CD4-positive, alpha-beta memory T cell (primary cell): ENCODE measurements at regions not wholly inside any gene's neighbourhood (a gene's known extent, or its start where the extent isn't known, plus 50 kb on each side); places are given as distances from the start of the nearest gene placed in this dataset.
"Not testable (repeated sequence)": the region's sequence is repeated elsewhere in the genome, so short reads cannot be mapped to it uniquely, and the experiment has no call there.

Experiments used
- CTCF ChIA-PET: fragments of 350-600 bp; sonication (Branson Sonifier 250); formaldehyde crosslinking; loops from one replicate; lab custom pipeline; 2021; ENCODE audit warnings: inconsistent platforms; ENCODE audit not compliant: partially characterized antibody; lab: Charles Lee
- POLR2A ChIA-PET: fragments of 350-600 bp; sonication (Branson Sonifier 250); formaldehyde crosslinking; loops from one replicate; lab custom pipeline; 2021; ENCODE audit not compliant: partially characterized antibody; lab: Charles Lee
- DNase-seq, 5 donors: peaks; one replicate each; pipeline versions ENCODE4 v3.0.0 to v3.0.0-alpha.2; 2020 to 2022; ENCODE audit warnings: mixed read lengths in 1 of 5
- H3K27ac ChIP-seq: one replicate; pipeline ENCODE4 v1.7.0; 2013; ENCODE audit warnings: low read depth, low read length
- H3K27me3 ChIP-seq: 2 replicates; pipeline ENCODE4 v1.7.0; 2013; ENCODE audit warnings: mild to moderate bottlenecking, low read length, moderate library complexity; ENCODE audit not compliant: insufficient read depth
- H3K36me3 ChIP-seq: 2 replicates; pipeline ENCODE4 v1.7.0; 2013; ENCODE audit warnings: mild to moderate bottlenecking, low read length, moderate library complexity; ENCODE audit not compliant: insufficient read depth
- H3K4me1 ChIP-seq: 2 replicates; pipeline ENCODE4 v1.7.0; 2013; ENCODE audit warnings: mild to moderate bottlenecking, low read length, moderate library complexity; ENCODE audit not compliant: insufficient read depth
- H3K4me3 ChIP-seq, 2 donors: one replicate each; pipeline ENCODE4 v1.7.0; 2013; ENCODE audit warnings: low read length in 2 of 2, mild to moderate bottlenecking in 1 of 2
- H3K9me3 ChIP-seq, 2 donors: one replicate each; pipeline ENCODE4 v1.7.0; 2013; ENCODE audit warnings: low read length in 2 of 2, control low read depth in 1 of 2; ENCODE audit not compliant: control insufficient read depth in 1 of 2
- H3K27ac Mint-ChIP-seq, 7 donors: one replicate each; pipeline ENCODE4 v1.8.0; 2020 to 2021; ENCODE audit warnings: mixed read lengths in 7 of 7, mild to moderate bottlenecking in 6 of 7, inconsistent platforms in 3 of 7, moderate library complexity in 3 of 7
- H3K27me3 Mint-ChIP-seq, 2 donors: one replicate each; pipeline ENCODE4 v1.8.0; 2020 to 2021; ENCODE audit warnings: mixed read lengths in 2 of 2
- H3K36me3 Mint-ChIP-seq, 2 donors: one replicate each; pipeline ENCODE4 v1.8.0; 2020 to 2021; ENCODE audit warnings: mixed read lengths in 2 of 2, inconsistent platforms in 1 of 2, mild to moderate bottlenecking in 1 of 2
- H3K4me1 Mint-ChIP-seq, 4 donors: one replicate each; pipeline ENCODE4 v1.8.0; 2020 to 2021; ENCODE audit warnings: mixed read lengths in 4 of 4, mild to moderate bottlenecking in 1 of 4
- H3K4me3 Mint-ChIP-seq, 8 donors: one replicate each; pipeline ENCODE4 v1.8.0; 2020 to 2021; ENCODE audit warnings: mixed read lengths in 8 of 8, mild to moderate bottlenecking in 7 of 8, moderate library complexity in 6 of 8, inconsistent platforms in 3 of 8
- H3K9me3 Mint-ChIP-seq, 8 donors: one replicate each; pipeline ENCODE4 v1.8.0; 2020 to 2021; ENCODE audit warnings: mixed read lengths in 8 of 8, mild to moderate bottlenecking in 5 of 8, inconsistent platforms in 3 of 8, moderate library complexity in 1 of 8
- intact Hi-C: fragments of 100-400 bp; cut with micrococcal nuclease; formaldehyde crosslinking; loops from one replicate; pipeline ENCODE4 v1.15.1; 2023

- H3K4me1 ChIP-seq, H3K9me3 ChIP-seq, H3K27ac ChIP-seq, H3K36me3 ChIP-seq, POLR2A ChIA-PET, CTCF ChIA-PET, H3K27me3 Mint-ChIP-seq, H3K4me3 Mint-ChIP-seq, H3K4me1 Mint-ChIP-seq, DNase-seq, H3K27ac Mint-ChIP-seq, H3K27me3 ChIP-seq, H3K4me3 ChIP-seq, intact Hi-C loops, H3K36me3 Mint-ChIP-seq: not testable (repeated sequence)
- H3K9me3 Mint-ChIP-seq, result peaks cover 0 to 23% (median 2%) of the 10 kb centered on the region in 8 donors
Observed at GRCh38 chr21:9036966-9037587, 1484.3 kb upstream of the TPTE start.

DNA sequence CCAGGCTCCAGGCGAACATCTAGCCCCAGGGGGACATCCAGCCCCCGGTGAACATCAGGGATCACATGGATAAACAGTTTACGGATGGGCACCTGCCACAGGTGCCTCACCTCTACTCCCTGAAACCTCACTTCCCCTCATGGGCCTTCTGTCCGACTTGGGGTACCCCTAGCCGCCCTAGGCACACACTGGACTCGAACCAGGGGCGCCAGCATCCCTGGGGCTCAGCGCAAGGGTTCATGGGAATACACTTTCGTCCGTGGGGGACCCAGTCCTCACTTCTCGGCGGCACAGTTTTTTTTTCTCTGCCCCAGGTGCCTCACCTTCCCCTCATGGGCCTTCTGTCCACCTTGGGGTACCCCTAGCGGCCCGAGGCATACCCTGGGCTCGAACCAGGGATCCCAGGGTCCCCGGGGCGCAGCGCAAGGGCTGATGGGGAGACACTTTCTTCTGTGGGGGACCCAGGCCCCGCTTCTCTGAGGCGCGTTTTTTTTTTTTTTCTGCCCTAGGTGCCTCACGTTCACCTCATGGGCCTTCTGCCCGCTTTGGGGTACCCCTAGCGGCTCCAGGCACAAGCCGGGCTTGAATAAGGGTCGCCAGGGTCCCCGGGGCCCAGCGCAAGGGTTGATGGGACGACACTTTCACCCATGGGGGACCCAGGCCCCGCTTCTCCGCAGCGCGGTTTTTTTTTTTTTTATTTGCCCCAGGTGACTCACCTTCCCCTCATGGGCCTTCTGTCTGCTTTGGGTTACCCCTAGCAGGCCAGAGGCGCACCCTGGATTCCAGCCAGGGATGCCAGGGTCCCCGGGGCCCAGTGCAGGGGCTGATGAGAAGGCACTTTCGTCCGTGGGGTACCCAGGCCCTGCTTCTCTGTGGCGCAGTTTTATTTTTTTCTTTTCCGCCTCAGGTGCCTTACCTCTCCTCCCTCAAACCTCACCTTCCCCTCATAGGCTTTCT lies 1483.5 kb upstream of the TPTE start:
- DNase-seq, H3K4me1 ChIP-seq, H3K4me3 ChIP-seq, intact Hi-C loops, H3K36me3 ChIP-seq, H3K27ac Mint-ChIP-seq, H3K4me3 Mint-ChIP-seq, H3K36me3 Mint-ChIP-seq, CTCF ChIA-PET, H3K9me3 ChIP-seq, H3K27ac ChIP-seq, H3K4me1 Mint-ChIP-seq, POLR2A ChIA-PET, H3K27me3 ChIP-seq, H3K27me3 Mint-ChIP-seq: not testable (repeated sequence)
- peaks cover 0 to 23% (median 2%) of the 10 kb centered on the region in 8 donors for H3K9me3 Mint-ChIP-seq

- H3K4me3 ChIP-seq, DNase-seq, H3K27ac ChIP-seq, CTCF ChIA-PET, intact Hi-C loops, H3K36me3 ChIP-seq, H3K36me3 Mint-ChIP-seq, H3K9me3 ChIP-seq, H3K27me3 Mint-ChIP-seq, H3K4me1 ChIP-seq, H3K27me3 ChIP-seq, POLR2A ChIA-PET, H3K27ac Mint-ChIP-seq, H3K4me3 Mint-ChIP-seq, H3K4me1 Mint-ChIP-seq: not testable (repeated sequence)
- peaks cover 0 to 23% (median 2%) of the 10 kb centered on the region in 8 donors for H3K9me3 Mint-ChIP-seq
Observed at GRCh38 chr21:9039520-9040365, 1481.6 kb upstream of the TPTE start.

DNA sequence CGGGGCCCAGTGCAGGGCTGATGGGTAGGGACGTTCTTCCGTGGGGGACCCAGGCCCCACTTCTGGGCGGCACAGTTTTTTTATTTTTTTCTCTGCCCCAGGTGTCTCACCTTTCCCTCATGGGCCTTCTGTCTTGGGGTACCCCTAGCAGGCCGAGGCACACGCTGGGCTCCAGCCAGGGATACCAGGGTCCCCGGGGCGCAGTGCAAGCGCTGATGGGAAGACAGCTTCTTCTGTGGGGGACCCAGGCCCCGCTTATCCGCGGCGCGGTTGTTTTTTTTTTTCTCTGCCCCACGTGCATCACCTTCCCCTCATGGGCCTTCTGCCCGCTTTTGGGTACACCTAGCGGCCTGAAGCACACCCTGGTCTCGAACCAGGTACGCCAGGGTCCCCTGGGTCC lies 1481.0 kb upstream of the TPTE start:
- H3K4me1 ChIP-seq, H3K4me3 ChIP-seq, H3K36me3 ChIP-seq, POLR2A ChIA-PET, H3K27me3 Mint-ChIP-seq, H3K27ac Mint-ChIP-seq, DNase-seq, H3K4me1 Mint-ChIP-seq, CTCF ChIA-PET, H3K36me3 Mint-ChIP-seq, intact Hi-C loops, H3K27me3 ChIP-seq, H3K9me3 ChIP-seq, H3K27ac ChIP-seq, H3K4me3 Mint-ChIP-seq: not testable (repeated sequence)
- H3K9me3 Mint-ChIP-seq, result peaks cover 0 to 23% (median 2%) of the 10 kb centered on the region in 8 donors

DNA sequence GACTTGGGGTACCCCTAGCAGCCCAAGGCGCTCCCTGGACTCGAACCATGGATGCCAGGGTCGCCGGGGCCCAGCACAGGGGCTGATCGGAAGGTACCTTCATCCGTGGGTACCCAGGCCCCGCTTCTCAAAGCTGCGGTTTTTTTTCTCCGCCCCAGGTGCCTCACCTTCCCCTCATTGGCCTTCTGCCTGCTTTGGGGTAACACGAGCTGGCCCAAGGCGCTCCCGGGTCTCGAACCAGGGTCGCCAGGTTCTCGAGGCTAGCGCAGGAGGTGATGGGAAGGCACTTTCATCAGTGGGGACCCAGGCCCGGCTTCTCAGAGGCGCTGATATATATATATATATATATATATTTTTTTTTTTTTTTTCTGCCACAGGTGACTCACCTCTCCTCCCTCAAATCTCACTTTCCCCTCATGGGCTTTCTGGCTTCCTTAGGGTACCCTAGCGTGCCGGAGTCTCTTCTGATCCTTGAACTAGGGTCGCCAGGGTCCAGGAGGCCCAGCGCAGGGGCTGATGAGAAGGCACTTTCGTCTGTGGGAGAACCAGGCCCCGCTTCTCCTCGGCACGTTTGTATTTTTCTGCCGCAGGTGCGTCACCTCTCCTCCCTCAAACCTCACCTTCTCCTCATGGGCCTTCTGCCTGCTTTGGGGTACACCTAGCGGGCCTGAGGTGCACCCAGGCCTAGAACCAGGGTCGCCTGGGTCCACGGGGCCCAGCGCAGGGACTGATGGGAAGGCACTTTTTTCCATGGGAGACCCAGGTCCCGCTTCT lies 1480.0 kb upstream of the TPTE start:
- CTCF ChIA-PET, DNase-seq: not testable (repeated sequence)

DNA sequence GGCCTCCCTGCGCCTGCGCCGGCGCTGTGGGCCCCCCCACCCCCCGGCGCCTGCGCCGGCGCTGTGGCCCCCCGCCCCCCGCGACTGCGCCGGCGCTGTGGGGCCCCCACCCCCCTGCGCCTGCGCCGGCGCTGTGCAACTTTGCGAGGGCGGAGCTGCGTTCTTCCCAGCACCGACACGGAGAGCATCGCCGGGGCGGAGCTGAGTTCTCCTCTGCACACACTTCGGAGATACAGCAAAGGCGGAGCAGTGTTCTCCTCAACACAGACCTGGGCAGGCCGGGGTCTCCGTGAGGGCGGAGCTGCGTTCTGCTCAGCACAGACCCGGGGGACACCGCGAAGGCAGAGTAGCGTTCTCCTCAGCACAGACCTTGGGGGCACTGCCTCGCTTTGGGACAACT lies 1478.3 kb upstream of the TPTE start:
- H3K4me3 ChIP-seq, H3K27ac Mint-ChIP-seq, H3K27ac ChIP-seq, CTCF ChIA-PET, H3K36me3 Mint-ChIP-seq, H3K27me3 Mint-ChIP-seq, POLR2A ChIA-PET, H3K4me3 Mint-ChIP-seq, H3K4me1 ChIP-seq, H3K36me3 ChIP-seq, H3K27me3 ChIP-seq, intact Hi-C loops, H3K9me3 ChIP-seq, H3K4me1 Mint-ChIP-seq: not testable (repeated sequence)
- H3K9me3 Mint-ChIP-seq, result peaks cover 0 to 16% (median 2%) of the 10 kb centered on the region in 8 donors
- peak in 1 of 5 donors; percentile 10 for DNase-seq

More for the DNA sequence above, 1480.0 kb upstream of the TPTE start:
- H3K9me3 Mint-ChIP-seq, result peaks cover 0 to 23% (median 2%) of the 10 kb centered on the region in 8 donors
- H3K27me3 ChIP-seq, H3K36me3 ChIP-seq, H3K27me3 Mint-ChIP-seq, H3K27ac Mint-ChIP-seq, H3K4me3 Mint-ChIP-seq, H3K36me3 Mint-ChIP-seq, H3K4me3 ChIP-seq, intact Hi-C loops, H3K27ac ChIP-seq, H3K4me1 ChIP-seq, H3K9me3 ChIP-seq, POLR2A ChIA-PET, H3K4me1 Mint-ChIP-seq: not testable (repeated sequence)
